RWPE2 (cell line): ENCODE measurements at regions not wholly inside any gene's neighbourhood (a gene's known extent, or its start where the extent isn't known, plus 50 kb on each side); places are given as distances from the start of the nearest gene placed in this dataset.

Experiments
- ATAC-seq: fragments of 200-7000 bp; cut with Tn5 transposase; 3 replicates; pipeline ENCODE4 v1.9.1; 2021; ENCODE audit warnings: low read depth
- DNase-seq: peaks from one replicate; pipeline ENCODE4 v3.0.0-alpha.2; 2020; ENCODE audit warnings: low spot score
- H3K27ac ChIP-seq: fragments of 450-650 bp; 2 replicates; pipeline ENCODE4 v1.5.1; 2017; ENCODE audit warnings: mild to moderate bottlenecking; ENCODE audit not compliant: poor library complexity, severe bottlenecking
- H3K27me3 ChIP-seq: fragments of 250-450 bp; sonication (Bioruptor Pico); 2 replicates; pipeline ENCODE4 v1.5.1; 2021; ENCODE audit warnings: mild to moderate bottlenecking, moderate library complexity; ENCODE audit not compliant: insufficient read depth, poor library complexity, severe bottlenecking
- H3K36me3 ChIP-seq: fragments of 250-450 bp; sonication (Bioruptor Pico); 2 replicates; pipeline ENCODE4 v1.5.1; 2020; ENCODE audit warnings: low read depth, mild to moderate bottlenecking, moderate library complexity
- H3K4me1 ChIP-seq: fragments of 250-450 bp; sonication (Bioruptor Pico); 2 replicates; pipeline ENCODE4 v1.5.1; 2021; ENCODE audit warnings: mild to moderate bottlenecking, moderate library complexity; ENCODE audit not compliant: insufficient read depth, poor library complexity, severe bottlenecking
- H3K4me3 ChIP-seq: fragments of 250-450 bp; sonication (Bioruptor Pico); 2 replicates; pipeline ENCODE4 v1.5.1; 2021; ENCODE audit warnings: mild to moderate bottlenecking, moderate library complexity; ENCODE audit not compliant: severe bottlenecking
- H3K9me3 ChIP-seq: fragments of 250-450 bp; sonication (Bioruptor Pico); 2 replicates; pipeline ENCODE4 v1.5.1; 2021; ENCODE audit warnings: mild to moderate bottlenecking, moderate library complexity; ENCODE audit not compliant: severe bottlenecking
- TF ChIP-seq, protein P1 (sequence below): fragments of 450-650 bp; IDR thresholded peaks from one replicate; pipeline ENCODE4 v1.5.1; 2017; ENCODE audit warnings: mild to moderate bottlenecking, moderate library complexity; ENCODE audit not compliant: poor library complexity, severe bottlenecking

DNA sequence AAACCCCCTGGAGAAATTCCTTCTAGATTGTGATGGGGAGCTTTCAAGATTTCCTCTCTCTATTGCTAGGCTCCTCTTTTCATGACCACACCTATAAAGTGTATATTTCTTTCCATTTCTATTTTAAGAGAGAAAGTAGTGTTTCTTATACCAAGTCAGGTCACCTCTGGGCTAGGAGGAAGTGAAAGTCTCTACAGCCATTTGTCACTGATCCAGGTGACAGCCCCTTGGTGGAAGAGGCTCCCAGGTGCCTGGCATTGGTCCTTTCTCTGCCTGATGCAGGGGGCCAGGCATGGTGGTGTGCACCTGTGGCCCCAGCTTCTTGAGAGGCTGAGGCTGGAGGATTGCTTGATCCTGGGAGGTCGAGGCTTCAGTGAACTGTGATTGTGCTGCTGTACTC is 64.7 kb downstream of the DHCR7 start:
- ATAC-seq (no peak), DNase-seq (no peak)
- TF ChIP-seq, protein P1, sequence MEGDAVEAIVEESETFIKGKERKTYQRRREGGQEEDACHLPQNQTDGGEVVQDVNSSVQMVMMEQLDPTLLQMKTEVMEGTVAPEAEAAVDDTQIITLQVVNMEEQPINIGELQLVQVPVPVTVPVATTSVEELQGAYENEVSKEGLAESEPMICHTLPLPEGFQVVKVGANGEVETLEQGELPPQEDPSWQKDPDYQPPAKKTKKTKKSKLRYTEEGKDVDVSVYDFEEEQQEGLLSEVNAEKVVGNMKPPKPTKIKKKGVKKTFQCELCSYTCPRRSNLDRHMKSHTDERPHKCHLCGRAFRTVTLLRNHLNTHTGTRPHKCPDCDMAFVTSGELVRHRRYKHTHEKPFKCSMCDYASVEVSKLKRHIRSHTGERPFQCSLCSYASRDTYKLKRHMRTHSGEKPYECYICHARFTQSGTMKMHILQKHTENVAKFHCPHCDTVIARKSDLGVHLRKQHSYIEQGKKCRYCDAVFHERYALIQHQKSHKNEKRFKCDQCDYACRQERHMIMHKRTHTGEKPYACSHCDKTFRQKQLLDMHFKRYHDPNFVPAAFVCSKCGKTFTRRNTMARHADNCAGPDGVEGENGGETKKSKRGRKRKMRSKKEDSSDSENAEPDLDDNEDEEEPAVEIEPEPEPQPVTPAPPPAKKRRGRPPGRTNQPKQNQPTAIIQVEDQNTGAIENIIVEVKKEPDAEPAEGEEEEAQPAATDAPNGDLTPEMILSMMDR = no peak
- Histone ChIP-seq H3K27me3 (no peaks in the 10 kb centered on the region), H3K36me3 (no peaks in the 10 kb centered on the region), H3K4me3 (no peak overlapping the region), H3K9me3 (no peaks in the 10 kb centered on the region), H3K4me1 (no peaks in the 10 kb centered on the region), H3K27ac (no peak overlapping the region)

DNA sequence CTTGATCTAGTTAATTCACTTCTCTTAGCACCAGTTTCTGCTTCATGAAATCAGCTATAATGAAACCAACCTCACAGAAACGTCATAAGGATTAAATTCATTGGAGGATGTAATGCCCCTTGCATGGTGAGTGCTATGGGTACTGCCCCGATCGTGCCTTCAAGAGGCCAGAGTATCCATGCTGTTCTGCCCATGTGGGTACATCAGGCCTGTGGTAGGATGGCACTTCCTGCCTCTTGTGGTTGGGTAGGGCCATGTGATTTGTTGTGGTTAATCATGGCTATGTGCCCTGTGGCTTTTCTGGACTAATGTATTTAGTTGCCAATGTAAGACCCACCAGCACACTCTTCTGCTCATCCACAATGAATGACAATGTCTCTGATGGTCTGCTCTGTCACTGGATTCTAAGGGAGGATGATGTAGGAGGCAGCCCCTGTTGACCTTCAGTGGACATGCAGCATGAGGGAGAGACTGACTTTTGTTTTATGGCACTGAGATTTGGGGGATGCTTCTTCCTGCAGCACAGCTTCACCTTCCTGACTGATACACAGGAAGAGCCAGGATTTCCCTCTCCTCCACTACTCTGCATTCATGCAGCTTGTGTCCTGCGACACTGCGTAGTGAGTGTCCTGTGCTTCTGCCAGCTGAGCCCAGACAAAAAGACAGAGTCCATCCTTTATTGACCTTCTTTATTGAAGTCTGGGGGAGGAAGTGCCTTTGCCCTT is 66.2 kb downstream of the DHCR7 start:
- no peaks in the 10 kb centered on the region for H3K4me1 ChIP-seq
- no peak for ATAC-seq
- H3K27me3 ChIP-seq = no peaks in the 10 kb centered on the region
- no peak for DNase-seq
- no peak overlapping the region for H3K4me3 ChIP-seq
- H3K27ac ChIP-seq = no peak overlapping the region
- TF ChIP-seq, protein P1 = no peak
- H3K36me3 ChIP-seq = no peaks in the 10 kb centered on the region
- no peaks in the 10 kb centered on the region for H3K9me3 ChIP-seq

- no peak overlapping the region for H3K4me3 ChIP-seq
- no peaks in the 10 kb centered on the region for H3K9me3 ChIP-seq
- ATAC-seq (no peak), DNase-seq (no peak)
- TF ChIP-seq, protein P1 = no peak
- no peaks in the 10 kb centered on the region for H3K27me3 ChIP-seq
- no peak overlapping the region for H3K27ac ChIP-seq
- H3K4me1 ChIP-seq = no peaks in the 10 kb centered on the region
- H3K36me3 ChIP-seq = no peaks in the 10 kb centered on the region
Observed at GRCh38 chr11:71379701-71380100, 68.5 kb downstream of the DHCR7 start.

DNA sequence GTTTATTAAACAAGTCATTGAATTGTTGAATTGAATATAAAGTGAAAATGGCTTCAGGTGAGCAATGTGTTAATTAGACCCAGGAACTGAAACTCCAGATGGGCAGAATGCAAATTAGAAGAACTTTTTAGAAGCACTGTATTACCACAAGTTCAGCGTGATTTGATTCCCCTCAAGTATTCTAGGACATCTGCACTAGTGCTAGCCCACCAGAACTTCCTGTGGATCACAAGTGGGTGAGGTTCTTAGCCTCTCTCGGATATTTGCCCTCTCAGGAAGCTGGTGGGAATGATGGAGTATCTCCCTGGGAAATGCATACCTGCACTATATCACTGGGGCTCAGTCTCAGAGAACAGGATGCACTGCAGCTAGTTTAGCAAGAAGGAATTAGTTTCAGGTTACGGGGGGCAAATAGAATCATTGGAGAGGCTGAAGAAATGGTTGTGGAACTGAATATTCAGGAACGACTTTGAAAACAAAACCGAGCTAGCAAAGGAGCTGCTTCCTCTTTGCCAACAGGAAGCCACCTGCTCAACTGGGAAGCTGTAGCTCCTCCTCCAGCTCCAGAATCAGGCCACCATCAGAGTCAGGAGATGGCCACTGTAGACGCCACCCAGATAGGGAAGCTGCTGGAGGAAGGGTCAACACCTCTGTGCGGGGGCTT is 74.3 kb downstream of the DHCR7 start:
- Histone ChIP-seq H3K4me1 (no peaks in the 10 kb centered on the region), H3K36me3 (no peaks in the 10 kb centered on the region), H3K27me3 (no peaks in the 10 kb centered on the region), H3K4me3 (no peak overlapping the region), H3K27ac (no peak overlapping the region), H3K9me3 (no peaks in the 10 kb centered on the region)
- no peak for DNase-seq
- TF ChIP-seq, protein P1 = no peak
- ATAC-seq = no peak
